LoVo (cell line): ENCODE measurements at regions not wholly inside any gene's neighbourhood (a gene's known extent, or its start where the extent isn't known, plus 50 kb on each side); places are given as distances from the start of the nearest gene placed in this dataset.
"Not testable (repeated sequence)": the region's sequence is repeated elsewhere in the genome, so short reads cannot be mapped to it uniquely, and the experiment has no call there.

Source experiments
- DNase-seq: peaks from one replicate; pipeline ENCODE4 v3.0.0-alpha.2; 2016; ENCODE audit warnings: low spot score

- no peak for DNase-seq
Measured at GRCh38 chr2:211144078-211144477, 587.7 kb downstream of the CPS1 start.

GRCh38 chr2:211144974-211145665 is 588.7 kb downstream of the CPS1 start:
- no peak for DNase-seq

DNA sequence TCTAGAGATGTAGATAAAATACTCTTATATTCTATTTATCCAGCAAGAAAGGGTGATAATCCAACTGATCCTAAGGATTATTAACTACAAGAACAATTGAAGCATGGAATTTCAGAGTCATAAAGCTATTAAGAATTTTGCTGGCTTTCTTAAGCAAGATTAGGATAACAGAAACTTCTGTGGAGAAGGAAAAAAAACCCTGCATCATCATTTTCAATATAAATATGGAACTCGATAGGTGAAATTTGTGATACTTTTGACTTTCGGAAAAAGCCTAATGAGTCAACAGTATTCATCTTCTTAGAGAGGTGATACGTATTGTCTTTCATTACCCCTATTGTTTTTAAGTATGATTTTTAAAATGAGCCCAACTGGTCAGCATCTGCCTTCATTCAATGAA is 593.3 kb downstream of the CPS1 start:
- no peak for DNase-seq

- no peak for DNase-seq
Measured at GRCh38 chr2:211157211-211157610, 600.8 kb downstream of the CPS1 start.

- DNase-seq: peak; percentile 61
Measured at GRCh38 chr2:211157856-211158463, 601.6 kb downstream of the CPS1 start.

GRCh38 chr2:211159972-211160371 is 603.6 kb downstream of the CPS1 start:
- DNase-seq: no peak

DNA sequence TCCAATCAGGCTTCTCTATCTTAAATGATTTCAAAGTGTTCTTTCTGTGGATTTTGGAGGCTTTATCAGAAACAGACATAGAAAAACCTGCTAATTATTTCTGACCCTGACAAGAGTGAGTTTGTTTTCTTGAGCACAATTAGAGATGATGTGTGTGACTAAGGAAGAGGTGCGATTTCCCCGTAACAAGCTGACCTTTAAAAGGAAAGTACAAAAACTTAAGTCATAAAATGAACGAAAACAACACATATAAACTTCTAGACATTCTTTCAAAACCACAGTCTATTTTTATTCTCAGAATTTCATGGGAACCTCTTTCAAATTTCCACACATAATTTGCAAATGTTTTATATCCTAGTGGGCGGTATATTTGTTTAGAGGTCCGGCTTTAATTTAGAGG is 604.8 kb downstream of the CPS1 start:
- no peak for DNase-seq

GRCh38 chr2:211162911-211163310 is 606.5 kb downstream of the CPS1 start:
- no peak for DNase-seq

DNA sequence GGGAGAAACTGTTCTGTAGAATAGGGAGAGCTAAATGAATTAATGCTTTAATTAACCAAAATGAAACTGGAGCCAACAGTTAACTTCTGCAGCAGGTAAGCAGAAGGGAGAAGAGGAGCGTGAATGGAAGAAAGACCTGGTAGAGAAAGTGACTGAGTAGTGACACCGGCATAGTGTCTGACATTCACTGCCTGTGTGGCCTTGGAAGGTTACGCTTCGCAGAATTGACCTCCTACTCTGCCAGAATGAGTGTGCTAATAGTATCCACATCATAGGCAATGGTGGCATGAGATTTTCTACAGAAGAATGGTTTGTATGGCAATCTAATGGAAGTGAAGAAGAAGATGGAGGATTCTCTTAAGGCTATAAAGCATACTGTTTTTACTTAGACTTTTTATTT is 614.4 kb downstream of the CPS1 start:
- DNase-seq: no peak

- DNase-seq: no peak
Measured at GRCh38 chr2:211174021-211174420, 617.6 kb downstream of the CPS1 start.

- DNase-seq: no peak
Measured at GRCh38 chr2:211174631-211175030, 618.2 kb downstream of the CPS1 start.

GRCh38 chr2:211175956-211176355 is 619.6 kb downstream of the CPS1 start:
- no peak for DNase-seq

DNA sequence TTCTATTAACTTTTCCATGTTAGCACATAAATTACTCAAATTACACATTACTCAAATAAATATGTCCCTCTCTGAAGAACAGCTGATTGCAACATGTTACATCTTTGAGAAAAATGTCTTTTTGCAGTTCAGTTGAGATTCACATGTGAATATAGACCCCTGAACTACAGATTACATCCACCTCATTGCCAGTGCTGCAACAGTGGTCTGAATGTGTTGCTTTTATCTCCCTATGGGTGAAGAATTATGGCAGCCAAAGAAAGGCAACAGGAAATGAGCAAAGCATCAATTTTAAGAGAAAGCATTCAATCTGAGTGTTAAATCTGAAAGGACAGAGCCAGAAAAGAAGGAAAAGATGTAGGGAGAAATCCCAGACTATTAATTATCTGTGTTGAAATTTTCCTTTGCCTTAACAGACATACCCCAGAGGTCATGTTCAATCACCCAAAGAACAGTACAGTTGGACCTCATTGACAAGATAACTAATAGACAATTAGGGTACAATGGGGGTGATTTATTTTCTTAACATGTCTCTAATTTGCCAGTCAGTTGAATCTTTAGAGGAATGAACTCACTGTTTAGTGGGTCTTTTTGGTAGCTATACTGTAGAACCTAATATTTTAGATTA is 620.2 kb downstream of the CPS1 start:
- DNase-seq: no peak

DNA sequence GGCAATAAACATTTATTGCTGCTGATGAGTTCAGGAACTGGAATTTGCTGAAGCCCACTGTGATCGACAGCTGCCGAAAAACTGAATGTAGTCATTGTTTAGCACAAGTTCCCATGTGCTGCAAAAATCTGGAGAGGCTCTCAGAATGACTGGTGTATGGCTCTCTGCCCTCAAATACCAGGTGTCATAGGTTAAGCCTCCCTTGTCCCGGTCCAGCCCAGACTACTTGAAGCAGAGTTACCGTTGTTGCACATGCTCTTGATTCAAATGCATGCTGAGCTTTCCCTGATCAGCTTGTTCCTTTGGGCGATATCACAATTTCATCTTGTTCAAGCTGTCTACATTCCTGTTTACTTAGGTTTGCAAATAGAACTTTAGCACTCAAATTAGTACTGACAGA is 625.2 kb downstream of the CPS1 start:
- DNase-seq: no peak

DNA sequence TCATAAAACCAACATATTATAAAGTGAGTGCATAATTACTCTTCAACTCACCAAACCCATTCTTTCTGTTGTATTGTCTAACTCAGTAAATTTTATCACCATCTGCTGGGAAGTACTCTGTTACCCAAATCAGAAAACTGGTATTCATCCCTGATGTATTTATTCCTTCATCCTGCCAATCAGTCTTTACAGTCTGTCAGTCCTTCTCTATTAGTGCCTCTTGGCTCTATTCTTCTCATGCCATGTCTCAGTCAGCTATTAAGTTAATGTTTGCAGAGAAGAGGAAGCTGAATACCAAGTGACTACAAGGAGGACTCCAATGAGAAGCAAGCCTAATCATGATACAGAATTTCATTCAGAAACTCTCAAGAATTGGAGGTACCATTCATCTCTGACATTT is 631.2 kb downstream of the CPS1 start:
- no peak for DNase-seq

DNA sequence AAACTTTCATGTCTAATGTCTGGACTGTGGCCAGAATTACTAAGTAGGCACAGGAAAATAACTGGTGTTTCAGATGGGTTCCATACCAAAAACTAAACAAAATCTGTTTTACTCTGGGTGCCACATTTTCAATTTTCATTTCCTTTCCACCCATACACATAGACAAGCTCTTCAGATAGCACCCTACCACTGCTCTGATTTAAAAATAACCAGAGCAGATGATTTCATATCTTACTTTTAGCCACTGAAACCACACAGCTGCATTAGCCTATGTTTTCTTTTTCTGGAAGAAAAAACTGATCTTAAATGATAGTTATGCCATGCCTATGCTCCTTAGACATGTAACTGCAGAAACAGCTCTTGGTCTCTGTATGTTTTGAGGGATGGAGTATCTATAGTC is 647.6 kb downstream of the CPS1 start:
- no peak for DNase-seq

DNA sequence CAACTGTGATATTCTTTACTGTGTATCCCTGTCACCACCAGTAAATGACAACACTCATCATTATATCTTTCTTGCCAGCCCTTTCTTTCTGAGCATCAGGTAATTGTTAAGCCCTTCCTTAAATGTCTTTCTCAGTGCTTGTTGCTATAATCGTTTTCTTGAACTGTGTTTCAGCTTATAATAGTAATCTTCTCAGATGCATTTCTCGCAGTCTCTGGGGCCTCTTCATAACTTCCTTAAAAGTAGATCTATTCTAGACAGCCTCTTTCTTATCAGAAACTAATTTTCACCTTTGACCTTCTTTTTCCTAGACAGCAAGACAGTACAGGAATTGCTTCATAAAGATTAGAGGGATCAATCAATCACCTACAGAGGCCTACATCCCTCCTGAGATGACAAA is 648.1 kb downstream of the CPS1 start:
- no peak for DNase-seq

DNA sequence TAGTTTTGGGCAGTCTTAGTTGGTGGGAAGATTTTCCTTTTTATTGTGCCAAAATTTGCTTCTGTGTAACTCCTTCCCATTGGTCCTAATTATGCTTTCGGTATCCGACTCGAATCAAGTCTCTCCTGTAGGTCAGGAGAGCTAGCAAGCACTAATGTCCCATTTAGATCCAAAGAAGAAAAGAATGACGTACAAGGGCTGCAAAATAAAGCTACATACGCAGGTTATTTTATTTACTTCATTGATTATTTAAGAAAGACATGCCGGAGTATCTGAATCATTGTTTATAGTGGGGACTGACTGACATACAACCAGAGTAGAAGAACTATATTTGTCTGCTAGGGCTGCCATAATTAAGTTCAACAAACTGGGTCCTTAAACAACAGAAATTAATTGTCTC is 648.5 kb downstream of the CPS1 start:
- no peak for DNase-seq

DNA sequence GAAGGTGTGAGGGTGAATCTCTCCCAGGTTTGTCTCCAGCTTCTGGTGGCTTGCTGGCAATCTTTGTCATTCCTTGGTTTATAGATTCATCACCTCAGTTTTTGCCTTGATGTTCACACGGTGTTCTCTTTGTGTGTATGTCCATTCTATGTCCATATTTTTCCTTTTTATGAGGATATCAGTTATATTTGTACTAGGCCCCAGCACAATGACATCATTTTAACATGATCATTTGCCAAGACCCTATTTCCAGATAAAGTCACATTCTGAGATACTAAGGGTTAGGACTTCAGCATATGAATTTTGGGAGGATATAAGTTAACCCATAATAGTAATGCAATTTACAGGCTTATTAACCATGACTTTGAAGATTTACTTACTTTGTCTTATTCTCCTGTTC is 649.0 kb downstream of the CPS1 start:
- no peak for DNase-seq

- no peak for DNase-seq
Measured at GRCh38 chr2:211205836-211206235, 649.4 kb downstream of the CPS1 start.

GRCh38 chr2:211216221-211216620 is 659.8 kb downstream of the CPS1 start:
- DNase-seq: no peak

DNA sequence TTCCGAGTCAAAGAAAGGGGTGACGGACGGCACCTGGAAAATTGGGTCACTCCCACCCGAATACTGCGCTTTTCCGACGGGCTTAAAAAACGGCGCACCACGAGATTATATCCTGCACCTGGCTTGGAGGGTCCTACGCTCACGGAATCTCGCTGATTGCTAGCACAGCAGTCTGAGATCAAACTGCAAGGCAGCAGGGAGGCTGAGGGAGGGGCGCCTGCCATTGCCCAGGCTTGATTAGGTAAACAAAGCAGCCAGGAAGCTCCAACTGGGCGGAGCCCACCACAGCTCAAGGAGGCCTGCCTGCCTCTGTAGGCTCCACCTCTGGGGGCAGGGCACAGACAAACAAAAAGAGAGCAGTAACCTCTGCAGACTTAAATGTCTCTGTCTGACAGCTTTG is 663.1 kb downstream of the CPS1 start:
- DNase-seq: not testable (repeated sequence)

- DNase-seq: no peak
Measured at GRCh38 chr2:211225784-211226183, 669.4 kb downstream of the CPS1 start.

- DNase-seq: no peak
Measured at GRCh38 chr2:211228559-211228958, 672.2 kb downstream of the CPS1 start.
